Stimulated activated naive B cell treated with anti-CD40 and anti-IgM and Interleukin-4, amounts not matched to agents 10 μg/mL and 1 μg/mL and 100 μg/mL, for 72 hours (primary cell): ENCODE measurements at regions not wholly inside any gene's neighbourhood (a gene's known extent, or its start where the extent isn't known, plus 50 kb on each side); places are given as distances from the start of the nearest gene placed in this dataset.
A peak's percentile ranks its signal among the peaks of the same experiment; 100 is the strongest.

Experiments
- ATAC-seq, 2 donors: fragments of 150-1000 bp; cut with Tn5 transposase; replicated peaks; 2 replicates each; pipeline ENCODE4 v1.10.0; 2021; ENCODE audit warnings: moderate library complexity in 1 of 2
- DNase-seq: peaks from one replicate; pipeline ENCODE4 v3.0.0; 2021
- H3K27ac Mint-ChIP-seq: one replicate; pipeline ENCODE4 v1.8.0; 2022; ENCODE audit warnings: mild to moderate bottlenecking, mixed read lengths
- H3K27me3 Mint-ChIP-seq, 2 donors: one replicate each; pipeline ENCODE4 v1.8.0; 2022; ENCODE audit warnings: mixed read lengths in 2 of 2
- H3K36me3 Mint-ChIP-seq, 2 donors: one replicate each; pipeline ENCODE4 v1.8.0; 2022; ENCODE audit warnings: mixed read lengths in 2 of 2, mild to moderate bottlenecking in 1 of 2
- H3K4me1 Mint-ChIP-seq, 2 donors: one replicate each; pipeline ENCODE4 v1.8.0; 2022; ENCODE audit warnings: mixed read lengths in 2 of 2, mild to moderate bottlenecking in 1 of 2
- H3K4me3 Mint-ChIP-seq, 2 donors: one replicate each; pipeline ENCODE4 v1.8.0; 2022; ENCODE audit warnings: mild to moderate bottlenecking in 2 of 2, mixed read lengths in 2 of 2, moderate library complexity in 1 of 2
- H3K9me3 Mint-ChIP-seq, 2 donors: one replicate each; pipeline ENCODE4 v1.8.0; 2022; ENCODE audit warnings: mixed read lengths in 2 of 2, mild to moderate bottlenecking in 1 of 2

DNA sequence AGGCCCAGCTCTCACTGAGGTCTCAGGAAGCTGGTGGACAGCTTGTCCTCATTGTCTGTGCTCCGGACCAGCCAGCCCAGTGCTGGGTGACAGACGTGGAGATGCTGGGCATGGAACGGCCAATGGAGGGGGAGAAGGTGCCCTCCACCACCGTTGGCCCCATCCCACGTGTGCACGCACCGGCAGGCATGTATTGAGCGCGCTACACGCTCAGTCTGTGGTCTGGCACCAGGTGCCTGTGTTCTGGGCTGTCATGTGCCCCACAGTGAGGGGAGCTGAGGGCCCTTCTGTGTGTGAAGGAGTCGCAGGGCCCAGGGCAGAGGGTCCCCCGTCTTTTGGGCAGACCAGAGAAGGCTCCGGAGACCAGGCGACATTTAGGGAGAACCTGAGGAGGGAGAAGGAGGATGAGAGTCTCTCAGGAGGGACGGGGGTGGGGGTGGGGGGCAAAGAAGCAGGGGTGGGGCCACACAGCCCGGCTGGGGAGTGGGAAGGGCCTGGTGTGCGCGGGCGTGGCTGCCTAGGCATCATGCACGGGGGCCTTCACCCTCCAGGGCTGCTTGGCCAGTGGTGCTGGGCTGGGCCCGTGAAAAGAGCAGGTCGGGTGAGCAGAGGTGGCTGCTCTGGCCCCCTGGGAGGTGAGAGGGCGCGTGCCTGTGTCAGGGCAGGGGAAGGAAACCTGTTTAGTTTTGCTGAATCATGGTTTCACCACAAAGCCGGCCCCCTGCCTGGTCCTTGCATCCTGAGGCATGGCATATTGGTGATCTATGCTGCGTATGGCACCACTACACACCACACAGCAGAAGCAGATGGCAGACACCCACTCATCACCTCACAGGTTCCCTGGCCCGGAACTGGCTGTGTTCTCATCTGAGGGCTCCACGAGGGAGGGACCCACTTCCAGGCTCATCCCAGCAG, 86.7 kb upstream of the TTC34 start:
- DNase-seq, result no peak
- H3K27ac Mint-ChIP-seq, result no peak overlapping the region
- no peaks in the 10 kb centered on the region for H3K9me3 Mint-ChIP-seq
- ATAC-seq, result peak; percentile 45 to 48
- no peak overlapping the region for H3K4me3 Mint-ChIP-seq
- H3K27me3 Mint-ChIP-seq, result peaks cover 29 to 35% of the 10 kb centered on the region in 2 donors
- peaks cover 2 to 16% of the 10 kb centered on the region in 2 donors for H3K4me1 Mint-ChIP-seq
- no peaks in the 10 kb centered on the region for H3K36me3 Mint-ChIP-seq

DNA sequence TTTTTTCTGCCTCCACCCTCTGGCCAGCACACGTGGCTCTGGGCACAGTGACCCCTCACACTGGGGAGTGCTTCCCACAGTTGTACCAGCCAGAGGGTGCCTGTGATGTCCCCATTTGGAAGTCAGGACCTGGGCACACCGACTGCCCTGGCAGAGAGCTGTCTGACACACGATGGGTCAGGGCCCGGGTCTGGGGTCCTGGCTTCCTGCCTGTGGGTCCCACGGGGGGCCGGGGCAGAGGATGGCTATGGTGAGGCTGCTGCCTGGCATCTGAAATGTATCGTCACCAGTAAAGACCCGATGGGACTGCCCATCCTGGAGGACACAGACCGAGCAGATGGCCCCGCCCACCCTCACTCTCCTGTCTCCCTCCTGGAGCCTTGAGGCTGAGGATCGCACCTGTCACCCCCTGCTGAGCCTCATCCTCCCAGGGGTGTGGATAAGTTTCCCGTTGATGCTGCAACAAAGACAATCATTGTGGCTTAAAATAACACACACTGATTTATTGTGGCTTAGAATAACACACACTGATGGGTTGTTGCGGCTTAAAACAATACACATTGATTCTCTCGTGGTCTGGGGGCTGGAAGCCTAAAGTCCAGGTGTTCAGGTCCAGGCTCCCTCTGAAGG, 88.8 kb upstream of the TTC34 start:
- H3K27ac Mint-ChIP-seq, result no peak overlapping the region
- no peak for ATAC-seq
- H3K4me3 Mint-ChIP-seq, result no peak overlapping the region

DNA sequence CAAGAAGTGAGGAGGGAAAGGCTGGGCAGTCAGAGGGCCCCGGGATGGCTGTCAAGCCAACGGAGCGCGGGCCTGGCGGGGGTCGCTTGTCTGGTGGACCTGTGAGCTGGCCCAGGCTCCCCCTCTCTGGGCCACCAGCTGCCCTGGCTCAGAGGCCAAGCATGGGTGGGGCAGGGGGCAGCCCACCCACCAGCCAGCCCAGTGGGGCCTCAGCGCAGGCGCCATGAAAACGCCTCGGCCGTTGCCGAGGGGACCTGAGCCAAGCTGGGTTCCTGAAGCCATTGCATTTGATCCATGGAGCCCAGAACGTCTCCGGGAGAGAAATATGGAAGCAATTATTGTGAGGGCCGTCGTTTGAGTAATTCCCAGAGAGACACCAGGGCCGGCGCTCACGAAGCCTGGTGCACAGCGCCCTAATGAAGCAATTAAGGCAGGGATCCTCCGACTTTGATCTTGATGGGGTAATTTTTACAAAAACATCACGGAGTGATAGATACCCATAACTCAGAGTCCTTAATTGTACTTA, 90.5 kb upstream of the TTC34 start:
- Mint-ChIP-seq H3K27ac (no peak overlapping the region), H3K4me3 (no peak overlapping the region), H3K9me3 (peaks cover 0 to 3% of the 10 kb centered on the region in 2 donors), H3K36me3 (no peaks in the 10 kb centered on the region), H3K27me3 (peaks cover 26% of the 10 kb centered on the region in 2 donors), H3K4me1 (peaks cover 2 to 16% of the 10 kb centered on the region in 2 donors)
- ATAC-seq (no peak), DNase-seq (no peak)

More for the DNA sequence above, 88.8 kb upstream of the TTC34 start:
- no peak for DNase-seq
- H3K36me3 Mint-ChIP-seq, result no peaks in the 10 kb centered on the region
- peaks cover 29 to 35% of the 10 kb centered on the region in 2 donors for H3K27me3 Mint-ChIP-seq
- H3K9me3 Mint-ChIP-seq, result no peaks in the 10 kb centered on the region
- peaks cover 2 to 16% of the 10 kb centered on the region in 2 donors for H3K4me1 Mint-ChIP-seq

DNA sequence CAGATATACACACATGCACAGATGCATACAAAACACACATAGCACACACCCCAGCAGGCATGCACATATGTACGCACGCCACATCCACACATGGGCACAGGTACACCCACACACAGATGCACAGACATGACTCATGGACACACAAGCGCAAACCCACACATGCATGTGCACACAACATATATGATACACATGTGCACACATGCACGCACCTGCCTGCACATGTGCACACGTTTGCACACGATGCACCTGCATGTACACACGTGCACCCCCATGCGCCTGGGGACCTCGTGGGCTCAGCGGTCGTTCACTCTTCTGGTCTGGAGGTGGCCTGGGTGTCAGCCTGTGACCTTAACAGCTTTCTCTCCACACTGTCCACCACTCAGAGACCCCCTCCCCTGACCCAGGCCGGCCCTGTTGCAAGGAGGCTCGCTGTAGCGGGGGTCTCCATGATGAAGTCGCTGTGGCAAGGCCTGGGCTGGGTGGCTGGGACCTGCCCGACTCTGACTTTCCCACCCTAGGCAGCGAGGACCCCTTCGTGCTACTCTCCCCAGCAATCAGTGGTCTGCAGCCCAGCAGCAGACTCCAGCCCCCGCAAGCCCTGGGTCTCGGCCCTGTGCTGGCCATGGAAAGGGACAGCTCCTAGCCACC, 92.1 kb upstream of the TTC34 start:
- ATAC-seq, result no peak
- no peak overlapping the region for H3K4me3 Mint-ChIP-seq

DNA sequence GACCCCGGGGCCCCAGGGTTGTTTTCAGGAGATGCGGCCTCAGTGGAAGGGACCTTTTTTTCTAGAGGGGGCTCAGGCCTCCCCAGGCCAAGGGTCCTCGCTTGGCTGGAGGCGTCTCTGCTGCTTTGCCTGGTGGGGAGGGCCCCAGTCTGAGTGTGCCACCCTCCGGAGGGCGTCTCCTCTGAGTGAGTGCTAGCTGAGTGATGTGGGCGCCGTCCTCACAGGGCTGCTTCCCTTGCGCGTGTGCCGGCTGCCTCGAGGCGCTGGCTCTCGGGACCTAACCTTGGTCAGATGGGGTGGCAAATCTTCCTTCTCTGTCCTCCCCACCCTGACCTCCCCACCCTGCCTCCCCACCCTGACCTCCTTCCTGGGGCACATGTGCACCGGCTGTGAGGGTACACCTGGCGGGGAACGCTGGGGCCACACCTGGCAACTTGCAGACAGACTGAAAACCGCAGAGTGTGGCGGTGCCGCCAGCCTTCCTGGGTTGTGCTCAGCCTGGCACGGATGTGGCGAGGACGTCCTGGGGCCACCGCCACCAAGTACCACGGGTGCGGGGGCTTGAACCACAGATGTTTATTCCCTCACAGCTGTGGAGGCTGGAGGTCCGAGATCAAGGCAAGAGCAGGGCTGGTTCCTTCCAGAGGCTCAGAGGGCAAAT, 93.0 kb upstream of the TTC34 start:
- ATAC-seq, result no peak
- peaks cover 0 to 3% of the 10 kb centered on the region in 2 donors for H3K9me3 Mint-ChIP-seq
- DNase-seq, result no peak
- H3K4me3 Mint-ChIP-seq, result no peak overlapping the region
- peaks cover 1 to 2% of the 10 kb centered on the region in 2 donors for H3K27me3 Mint-ChIP-seq
- H3K4me1 Mint-ChIP-seq, result no peaks in the 10 kb centered on the region
- H3K36me3 Mint-ChIP-seq, result no peaks in the 10 kb centered on the region
- no peak overlapping the region for H3K27ac Mint-ChIP-seq

More for the DNA sequence above, 92.1 kb upstream of the TTC34 start:
- H3K27me3 Mint-ChIP-seq, result peaks cover 10 to 11% of the 10 kb centered on the region in 2 donors
- peaks cover 0 to 5% of the 10 kb centered on the region in 2 donors for H3K4me1 Mint-ChIP-seq
- DNase-seq, result no peak
- H3K9me3 Mint-ChIP-seq, result peaks cover 0 to 3% of the 10 kb centered on the region in 2 donors
- H3K27ac Mint-ChIP-seq, result no peak overlapping the region
- no peaks in the 10 kb centered on the region for H3K36me3 Mint-ChIP-seq

DNA sequence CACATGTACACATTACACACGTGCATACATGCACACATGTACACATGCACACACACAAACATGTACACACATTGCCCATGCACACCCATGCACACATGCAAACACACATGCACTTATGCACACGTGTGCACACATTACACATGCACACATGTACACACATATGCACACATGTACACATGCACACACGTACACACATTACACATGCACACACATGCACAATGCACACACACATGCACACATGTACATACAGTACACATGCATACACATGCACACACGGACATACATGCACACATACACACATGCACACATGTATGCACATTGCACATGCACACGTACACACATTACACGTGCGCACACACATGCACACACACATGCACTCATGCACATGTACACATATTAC, 95.3 kb upstream of the TTC34 start:
- DNase-seq (no peak), ATAC-seq (no peak)
- Mint-ChIP-seq H3K9me3 (peaks cover 0 to 3% of the 10 kb centered on the region in 2 donors), H3K27ac (no peak overlapping the region), H3K27me3 (peaks cover 4% of the 10 kb centered on the region in 2 donors), H3K4me3 (no peak overlapping the region), H3K36me3 (no peaks in the 10 kb centered on the region), H3K4me1 (no peaks in the 10 kb centered on the region)

DNA sequence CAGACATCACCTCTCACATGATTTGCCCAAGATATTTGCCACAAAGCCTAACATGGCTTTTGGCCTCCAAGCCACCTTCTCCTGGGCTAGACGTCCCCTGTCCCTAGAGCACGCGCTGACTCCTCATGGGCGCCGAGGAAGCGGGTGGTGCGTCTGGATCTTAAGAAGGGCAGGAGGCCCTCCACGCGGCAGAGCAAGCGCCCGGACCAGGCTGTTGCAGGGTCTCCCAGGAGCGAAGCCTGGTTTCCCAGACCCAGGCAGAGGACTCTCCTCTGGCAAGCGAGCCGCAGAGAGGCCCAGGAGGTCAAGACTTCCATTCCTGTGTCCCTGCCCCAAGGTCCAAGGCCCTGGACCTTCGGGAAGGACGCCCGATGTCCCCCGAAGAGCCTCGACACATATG, 101.7 kb upstream of the TTC34 start:
- DNase-seq (no peak), ATAC-seq (no peak)
- Mint-ChIP-seq H3K27ac (no peak overlapping the region), H3K4me3 (no peak overlapping the region), H3K4me1 (no peaks in the 10 kb centered on the region), H3K9me3 (no peaks in the 10 kb centered on the region), H3K27me3 (peaks cover 9 to 10% of the 10 kb centered on the region in 2 donors), H3K36me3 (no peaks in the 10 kb centered on the region)

DNA sequence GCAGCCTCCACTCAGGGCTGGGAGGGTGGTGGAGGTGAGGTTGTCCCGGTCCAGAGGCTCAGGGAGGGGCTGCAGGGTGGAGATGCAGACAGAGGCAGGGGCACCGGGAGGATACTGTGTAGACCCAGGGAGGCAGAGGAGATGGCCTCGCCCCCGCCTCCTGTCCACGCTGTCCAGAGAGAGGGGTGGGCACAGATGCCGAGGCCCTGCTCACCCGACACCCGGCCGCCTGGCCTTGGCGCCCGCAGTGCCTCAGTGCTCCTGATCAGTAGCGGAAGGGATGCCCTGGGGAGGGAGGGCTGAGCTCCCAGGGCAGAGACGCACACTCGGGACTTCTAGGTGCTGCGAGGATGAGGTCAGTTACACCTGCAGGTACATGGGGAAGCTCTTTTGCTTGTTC, 102.7 kb upstream of the TTC34 start:
- no peaks in the 10 kb centered on the region for H3K9me3 Mint-ChIP-seq
- H3K4me3 Mint-ChIP-seq, result no peak overlapping the region
- H3K36me3 Mint-ChIP-seq, result no peaks in the 10 kb centered on the region
- ATAC-seq (no peak), DNase-seq (no peak)
- H3K4me1 Mint-ChIP-seq, result no peaks in the 10 kb centered on the region
- H3K27me3 Mint-ChIP-seq, result peaks cover 9 to 10% of the 10 kb centered on the region in 2 donors
- H3K27ac Mint-ChIP-seq, result no peak overlapping the region

DNA sequence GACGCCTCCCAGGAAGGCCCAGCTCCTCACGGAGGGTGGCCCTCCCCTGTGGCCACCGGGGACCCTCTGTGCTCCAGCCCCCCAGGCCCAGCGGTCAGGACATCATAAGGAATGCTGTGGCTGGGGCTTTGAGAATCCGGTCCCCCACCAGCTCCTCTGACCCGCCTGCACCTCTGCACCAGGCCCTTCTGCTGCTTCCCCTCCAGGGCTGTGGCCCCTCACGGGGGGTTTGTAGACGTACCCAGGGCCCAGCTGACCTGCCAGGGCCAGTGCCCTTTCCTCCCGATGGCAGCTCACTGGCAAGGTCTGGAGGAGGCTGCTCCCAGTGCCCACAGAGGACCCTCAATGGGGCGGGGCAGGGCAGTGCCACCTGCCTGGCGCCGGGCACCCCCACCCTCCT, 103.9 kb upstream of the TTC34 start:
- no peak overlapping the region for H3K27ac Mint-ChIP-seq
- ATAC-seq (no peak), DNase-seq (no peak)
- no peaks in the 10 kb centered on the region for H3K9me3 Mint-ChIP-seq
- H3K27me3 Mint-ChIP-seq, result peaks cover 5 to 6% of the 10 kb centered on the region in 2 donors
- H3K4me1 Mint-ChIP-seq, result no peaks in the 10 kb centered on the region
- no peaks in the 10 kb centered on the region for H3K36me3 Mint-ChIP-seq
- no peak overlapping the region for H3K4me3 Mint-ChIP-seq

DNA sequence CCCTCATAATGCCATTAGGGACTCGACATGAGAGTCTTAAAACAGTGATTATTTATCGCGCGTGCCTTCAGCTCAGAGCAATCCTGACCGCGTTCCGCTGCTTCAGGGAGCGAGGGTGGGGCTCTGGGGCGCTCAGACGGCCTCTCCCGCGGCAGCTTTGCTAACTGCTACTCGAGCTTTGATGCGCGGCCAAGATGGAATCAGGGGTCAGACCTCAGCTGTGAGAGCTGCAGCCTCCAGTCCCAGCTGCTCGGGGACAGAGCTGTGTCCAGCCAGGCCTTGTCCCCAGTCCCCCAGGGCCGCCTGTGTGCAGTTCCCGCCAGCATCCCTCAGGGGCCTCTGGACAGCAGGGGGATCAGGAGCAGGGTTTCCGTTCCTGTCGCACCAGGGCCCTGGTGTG, 104.6 kb upstream of the TTC34 start:
- Mint-ChIP-seq H3K9me3 (no peaks in the 10 kb centered on the region), H3K36me3 (no peaks in the 10 kb centered on the region), H3K4me1 (no peaks in the 10 kb centered on the region), H3K27me3 (peaks cover 5 to 6% of the 10 kb centered on the region in 2 donors), H3K27ac (no peak overlapping the region), H3K4me3 (no peak overlapping the region)
- no peak for DNase-seq
- no peak for ATAC-seq

DNA sequence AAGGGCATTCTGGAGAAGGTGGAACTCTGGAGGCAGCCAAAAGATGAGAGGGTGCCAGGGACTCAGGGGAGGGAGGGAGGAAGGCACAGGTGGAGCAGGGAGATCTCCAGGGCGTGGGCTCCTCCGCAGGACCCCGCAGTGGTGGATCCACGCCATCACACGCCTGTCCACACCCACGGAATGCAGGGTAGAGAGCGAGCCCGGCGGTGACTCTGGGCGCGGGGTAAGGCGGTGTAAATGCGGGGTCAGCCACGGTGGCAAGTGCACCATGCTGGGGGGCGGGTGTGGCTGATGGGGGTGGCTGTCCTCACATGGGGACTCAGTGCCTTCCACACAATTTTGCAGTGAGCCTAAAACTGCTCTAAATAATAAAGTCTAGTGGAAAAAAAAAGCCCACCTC, 105.1 kb upstream of the TTC34 start:
- no peak overlapping the region for H3K4me3 Mint-ChIP-seq
- H3K9me3 Mint-ChIP-seq, result no peaks in the 10 kb centered on the region
- H3K4me1 Mint-ChIP-seq, result no peaks in the 10 kb centered on the region
- no peaks in the 10 kb centered on the region for H3K36me3 Mint-ChIP-seq
- DNase-seq (no peak), ATAC-seq (no peak)
- H3K27ac Mint-ChIP-seq, result no peak overlapping the region
- H3K27me3 Mint-ChIP-seq, result peaks cover 5 to 6% of the 10 kb centered on the region in 2 donors

DNA sequence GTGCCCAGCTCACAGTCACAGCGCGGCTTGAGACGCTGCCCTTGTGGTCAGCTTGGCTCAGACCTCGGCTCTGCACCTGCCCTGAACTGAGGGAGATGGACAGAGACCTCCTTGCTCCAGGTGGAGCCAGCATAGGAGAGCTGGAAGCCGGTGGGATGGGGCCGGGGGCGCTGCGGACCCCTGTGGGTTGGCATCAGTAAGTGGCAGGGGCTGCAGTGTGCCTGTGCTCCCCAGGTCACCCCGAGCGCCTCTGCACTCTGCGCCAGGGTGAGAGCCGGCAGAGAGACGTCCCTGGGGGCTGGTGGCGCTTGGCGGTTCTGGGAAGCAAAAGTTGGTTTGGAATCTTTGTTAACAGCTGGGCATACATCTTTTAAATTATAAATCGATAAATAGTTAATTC, 105.6 kb upstream of the TTC34 start:
- H3K4me3 Mint-ChIP-seq, result no peak overlapping the region
- no peak for DNase-seq
- no peaks in the 10 kb centered on the region for H3K36me3 Mint-ChIP-seq
- H3K27me3 Mint-ChIP-seq, result peaks cover 5 to 6% of the 10 kb centered on the region in 2 donors
- H3K9me3 Mint-ChIP-seq, result no peaks in the 10 kb centered on the region
- H3K4me1 Mint-ChIP-seq, result no peaks in the 10 kb centered on the region
- no peak overlapping the region for H3K27ac Mint-ChIP-seq
- no peak for ATAC-seq

DNA sequence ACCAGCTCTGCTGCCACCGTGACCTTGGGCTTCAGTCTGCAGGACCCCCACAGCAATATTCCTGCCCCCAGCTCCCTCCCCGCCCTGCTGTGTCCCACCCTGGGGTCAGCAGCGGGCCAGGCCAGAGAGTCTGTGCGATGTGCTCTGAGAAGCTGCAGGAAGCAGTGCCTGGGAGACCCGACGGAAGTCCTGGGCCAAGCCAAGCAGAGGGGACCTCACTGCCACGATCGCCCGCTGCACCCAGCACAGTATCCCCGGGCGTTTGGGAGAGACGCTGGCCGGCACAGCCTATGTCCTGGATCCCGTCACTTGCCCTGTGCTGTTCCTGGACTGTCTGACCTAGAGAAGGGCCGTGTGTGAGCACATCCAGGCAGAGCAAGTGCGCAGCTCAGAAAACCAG, 106.6 kb upstream of the TTC34 start:
- H3K9me3 Mint-ChIP-seq, result no peaks in the 10 kb centered on the region
- H3K36me3 Mint-ChIP-seq, result no peaks in the 10 kb centered on the region
- ATAC-seq (no peak), DNase-seq (no peak)
- H3K4me1 Mint-ChIP-seq, result no peaks in the 10 kb centered on the region
- H3K4me3 Mint-ChIP-seq, result no peak overlapping the region
- no peak overlapping the region for H3K27ac Mint-ChIP-seq
- H3K27me3 Mint-ChIP-seq, result peaks cover 0 to 6% of the 10 kb centered on the region in 2 donors

DNA sequence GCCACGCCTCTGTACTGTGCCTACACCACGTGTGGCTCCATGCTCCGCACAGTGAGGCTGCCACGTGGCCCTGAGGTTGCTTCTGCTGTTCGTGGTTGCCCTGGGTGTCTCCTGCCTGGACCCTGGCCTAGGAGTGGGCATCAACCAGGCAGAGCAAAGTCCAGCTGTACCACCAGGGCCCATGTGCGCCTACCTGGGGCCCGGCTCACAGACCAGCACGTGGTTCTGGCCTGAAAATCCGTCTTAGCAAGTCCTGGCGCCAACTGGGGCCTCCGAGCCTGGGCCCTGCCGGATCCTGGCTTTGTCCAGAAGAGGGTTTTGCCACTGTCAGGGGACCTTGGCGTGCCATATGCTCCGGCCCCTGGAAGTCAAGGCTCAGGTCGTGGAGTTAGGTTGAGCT, 107.1 kb upstream of the TTC34 start:
- ATAC-seq (no peak), DNase-seq (no peak)
- Mint-ChIP-seq H3K9me3 (no peaks in the 10 kb centered on the region), H3K27me3 (peaks cover 0 to 1% of the 10 kb centered on the region in 2 donors), H3K36me3 (no peaks in the 10 kb centered on the region), H3K27ac (no peak overlapping the region), H3K4me1 (no peaks in the 10 kb centered on the region), H3K4me3 (no peak overlapping the region)
